Retinal pigment epithelial cell (primary cell): ENCODE measurements at regions not wholly inside any gene's neighbourhood (a gene's known extent, or its start where the extent isn't known, plus 50 kb on each side); places are given as distances from the start of the nearest gene placed in this dataset.

Source experiments
- DNase-seq: peaks from one replicate; pipeline ENCODE4 v3.0.0-alpha.2; 2010; ENCODE audit warnings: low read depth
- H3K4me3 ChIP-seq: 2 replicates; pipeline ENCODE4 v1.5.1; 2011; ENCODE audit warnings: mild to moderate bottlenecking, low read length, control low read depth, moderate library complexity
- TF ChIP-seq, protein P1 (sequence below): conservative IDR thresholded peaks from 2 replicates; pipeline ENCODE4 v1.5.1; 2011; ENCODE audit warnings: low read depth, low read length, control low read depth, inconsistent platforms

DNA sequence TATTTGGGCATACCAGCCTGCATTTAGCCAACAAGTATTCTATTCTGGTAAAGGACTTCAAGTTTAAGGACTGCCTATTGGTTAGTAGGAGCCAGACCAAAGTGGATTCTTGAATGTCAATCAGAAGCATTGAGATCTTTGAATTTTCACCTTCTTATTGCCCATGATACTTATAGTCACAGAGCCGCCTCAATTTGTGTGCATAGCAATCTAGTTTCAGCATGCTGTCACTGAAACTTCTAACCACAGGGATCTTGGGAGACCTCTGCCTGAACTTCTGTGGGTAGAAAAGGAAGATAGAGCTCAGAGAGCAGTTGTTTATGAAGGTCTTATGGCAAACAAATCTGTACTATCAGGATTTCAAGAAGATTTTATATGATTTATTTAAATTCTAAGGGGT, 501.4 kb upstream of the USP24 start:
- no peak overlapping the region for H3K4me3 ChIP-seq
- no peak for DNase-seq
- TF ChIP-seq, protein P1, sequence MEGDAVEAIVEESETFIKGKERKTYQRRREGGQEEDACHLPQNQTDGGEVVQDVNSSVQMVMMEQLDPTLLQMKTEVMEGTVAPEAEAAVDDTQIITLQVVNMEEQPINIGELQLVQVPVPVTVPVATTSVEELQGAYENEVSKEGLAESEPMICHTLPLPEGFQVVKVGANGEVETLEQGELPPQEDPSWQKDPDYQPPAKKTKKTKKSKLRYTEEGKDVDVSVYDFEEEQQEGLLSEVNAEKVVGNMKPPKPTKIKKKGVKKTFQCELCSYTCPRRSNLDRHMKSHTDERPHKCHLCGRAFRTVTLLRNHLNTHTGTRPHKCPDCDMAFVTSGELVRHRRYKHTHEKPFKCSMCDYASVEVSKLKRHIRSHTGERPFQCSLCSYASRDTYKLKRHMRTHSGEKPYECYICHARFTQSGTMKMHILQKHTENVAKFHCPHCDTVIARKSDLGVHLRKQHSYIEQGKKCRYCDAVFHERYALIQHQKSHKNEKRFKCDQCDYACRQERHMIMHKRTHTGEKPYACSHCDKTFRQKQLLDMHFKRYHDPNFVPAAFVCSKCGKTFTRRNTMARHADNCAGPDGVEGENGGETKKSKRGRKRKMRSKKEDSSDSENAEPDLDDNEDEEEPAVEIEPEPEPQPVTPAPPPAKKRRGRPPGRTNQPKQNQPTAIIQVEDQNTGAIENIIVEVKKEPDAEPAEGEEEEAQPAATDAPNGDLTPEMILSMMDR, result no peak

DNA sequence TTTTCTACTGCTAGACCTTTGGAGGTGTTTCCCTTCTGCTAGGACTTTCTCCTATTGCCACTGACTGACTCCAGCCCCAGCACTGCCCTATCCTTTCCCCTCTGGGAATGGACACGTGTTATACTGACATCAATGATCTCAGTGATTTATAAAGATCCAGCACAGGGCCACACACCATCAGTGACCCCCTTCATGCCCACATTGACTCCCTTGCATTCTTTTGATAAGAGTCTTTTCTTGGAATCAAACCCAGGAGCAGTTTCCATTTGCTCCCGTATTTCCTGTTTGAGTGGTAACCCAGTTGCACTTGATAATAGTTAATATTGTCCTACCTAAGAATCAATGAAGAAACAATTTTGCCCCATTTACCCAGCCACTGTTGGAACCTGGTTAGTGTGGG, 501.0 kb upstream of the USP24 start:
- DNase-seq, result no peak
- H3K4me3 ChIP-seq, result no peak overlapping the region
- TF ChIP-seq, protein P1, result no peak

DNA sequence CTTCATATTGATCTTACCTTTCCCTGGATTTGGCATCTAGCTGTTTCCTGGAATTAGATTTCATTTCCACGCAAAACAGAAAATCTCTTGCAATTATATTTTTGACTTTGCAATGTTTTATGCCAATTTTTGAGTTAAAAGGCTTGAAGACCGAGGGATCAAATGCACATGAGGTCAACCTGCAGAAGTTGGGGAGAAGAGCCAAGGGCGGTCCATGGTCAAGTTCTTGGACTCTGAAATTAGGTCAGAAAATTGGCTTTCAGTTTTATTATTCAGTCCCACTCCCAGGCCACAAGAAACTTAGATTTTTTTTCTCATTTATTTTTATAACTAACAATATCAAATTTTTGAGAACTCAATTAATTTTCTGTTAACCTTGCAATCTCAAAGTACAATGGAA, 499.1 kb upstream of the USP24 start:
- no peak overlapping the region for H3K4me3 ChIP-seq
- TF ChIP-seq, protein P1, result no peak
- no peak for DNase-seq

DNA sequence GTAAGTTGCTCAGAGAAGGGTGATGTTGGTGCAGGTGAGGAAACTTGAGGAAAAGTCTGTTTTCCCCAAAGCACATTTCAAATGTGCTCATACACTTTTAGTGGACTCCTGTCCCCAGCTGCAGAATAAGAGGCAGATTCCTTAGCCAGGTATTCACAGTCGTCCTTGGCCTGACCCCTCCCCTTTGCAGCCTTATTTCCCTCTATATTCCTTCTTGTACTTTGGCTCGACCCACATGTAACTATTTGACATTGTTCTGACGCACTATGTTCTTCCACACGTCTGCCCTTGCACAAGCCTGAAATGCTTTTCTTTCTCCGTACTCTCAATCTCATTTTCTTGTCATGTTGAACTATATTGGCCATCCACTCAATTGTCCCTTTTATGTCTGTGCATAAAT, 498.4 kb upstream of the USP24 start:
- H3K4me3 ChIP-seq, result no peak overlapping the region
- no peak for DNase-seq
- TF ChIP-seq, protein P1, result no peak

DNA sequence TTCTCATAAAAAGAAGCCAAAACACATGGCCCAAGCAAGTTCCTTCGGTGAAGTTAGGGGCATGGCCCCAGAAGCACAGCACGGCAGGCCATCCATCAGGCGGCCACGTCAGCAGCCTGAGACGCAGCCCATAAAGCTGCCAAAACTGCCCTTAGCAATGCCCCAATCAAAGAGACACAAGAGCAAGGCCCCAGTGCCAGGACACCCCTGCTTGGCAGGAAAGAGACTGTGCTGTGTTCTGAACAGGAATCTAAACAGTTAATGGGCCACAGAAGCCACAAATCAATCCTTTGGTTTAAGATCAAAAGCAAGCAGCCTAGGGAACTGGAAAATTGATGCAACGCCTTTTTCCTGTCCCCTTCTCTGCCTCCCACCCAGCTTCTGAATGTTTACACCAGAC, 497.0 kb upstream of the USP24 start:
- no peak for DNase-seq
- TF ChIP-seq, protein P1, result no peak
- no peak overlapping the region for H3K4me3 ChIP-seq

DNA sequence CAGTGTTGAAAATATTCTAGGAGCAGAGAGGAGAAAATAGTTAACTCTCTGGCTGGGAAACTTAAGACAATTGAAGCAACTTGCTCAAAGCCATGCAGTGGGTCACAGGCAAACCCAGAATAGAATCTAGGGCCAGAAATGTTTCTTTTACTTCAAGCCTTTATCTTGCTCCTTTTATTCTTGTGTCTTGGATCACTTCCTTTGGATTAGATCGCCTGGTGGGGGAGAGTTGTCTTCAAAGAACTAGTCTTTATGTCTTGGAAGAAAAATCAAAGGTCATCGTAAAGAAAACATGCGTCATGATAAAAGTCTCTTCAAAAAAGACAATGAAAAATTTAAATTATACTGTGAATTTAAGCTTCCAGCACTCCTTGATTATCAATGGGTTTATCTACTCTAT, 493.6 kb upstream of the USP24 start:
- TF ChIP-seq, protein P1, result no peak
- DNase-seq, result no peak
- no peak overlapping the region for H3K4me3 ChIP-seq

DNA sequence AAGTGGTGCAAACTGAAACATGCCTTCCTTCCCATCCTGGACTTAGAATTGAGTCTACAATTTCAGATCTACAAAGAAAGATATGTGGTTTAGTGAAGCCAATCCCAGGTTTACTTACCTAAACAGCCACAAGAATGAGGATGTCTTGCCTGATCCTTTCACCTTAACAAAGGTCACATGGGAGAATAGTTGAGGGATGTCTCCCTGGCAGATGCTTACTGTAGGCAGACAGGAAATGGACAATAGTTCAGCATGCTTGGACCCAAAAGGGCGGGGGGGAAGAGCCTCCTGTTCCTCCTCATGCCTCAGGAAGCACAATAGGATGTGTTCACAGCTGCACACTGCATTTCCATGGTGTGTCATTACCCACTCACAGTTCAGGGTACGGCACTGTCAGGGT, 492.7 kb upstream of the USP24 start:
- H3K4me3 ChIP-seq, result no peak overlapping the region
- TF ChIP-seq, protein P1, result no peak
- no peak for DNase-seq
